Transverse colon (tissue), 3 donors: ENCODE measurements at regions not wholly inside any gene's neighbourhood (a gene's known extent, or its start where the extent isn't known, plus 50 kb on each side); places are given as distances from the start of the nearest gene placed in this dataset.

ENCODE experiments used
- CTCF ChIP-seq, 5 experiments: fragments of 200-600 bp in 3 of 5; fragments of 450-650 bp in 2 of 5; sonication (generic) in 3 of 5; IDR thresholded peaks; 1 replicate in 2 of 5; 2 replicates in 3 of 5; pipeline ENCODE4 v1.5.1; 2016 to 2017; ENCODE audit warnings: antibody characterized with exemption in 5 of 5, inconsistent platforms in 3 of 5, mild to moderate bottlenecking in 2 of 5, moderate library complexity in 1 of 5
- EP300 ChIP-seq: sonication (generic); formaldehyde crosslinking; IDR thresholded peaks from one replicate; pipeline ENCODE4 v1.6.1; 2017; ENCODE audit warnings: antibody characterized with exemption, low read depth
- POLR2A ChIP-seq: fragments of 450-650 bp; IDR thresholded peaks from one replicate; pipeline ENCODE4 v1.6.1; 2016; ENCODE audit warnings: antibody characterized with exemption, mild to moderate bottlenecking, moderate library complexity

- TF ChIP-seq CTCF (IDR thresholded peaks at IDR 0.05) (no peak), POLR2A (no peak), EP300 (no peak)
Observed at GRCh38 chr2:439556-440402, 151.9 kb upstream of the ALKAL2 start.
